Astrocyte of the cerebellum (primary cell): ENCODE measurements at regions not wholly inside any gene's neighbourhood (a gene's known extent, or its start where the extent isn't known, plus 50 kb on each side); places are given as distances from the start of the nearest gene placed in this dataset.

ENCODE experiments used
- DNase-seq: peaks from one replicate; pipeline ENCODE4 v3.0.0-alpha.2; 2011; ENCODE audit warnings: low read depth
- H3K4me3 ChIP-seq: 2 replicates; pipeline ENCODE4 v1.5.1; 2011; ENCODE audit warnings: mild to moderate bottlenecking, low read depth, low read length, moderate library complexity
- CTCF ChIP-seq: IDR thresholded peaks from 2 replicates; pipeline ENCODE4 v1.5.1; 2012; ENCODE audit warnings: low read length, low read depth, moderate library complexity, mild to moderate bottlenecking; ENCODE audit errors: missing control alignments
- in situ Hi-C: cut with HindIII; loops from 2 replicates; pipeline ENCODE4 v1.10.0; 2017; ENCODE audit warnings: low sequenced_read_pairs

GRCh38 chr11:44457862-44458261, 107.6 kb upstream of the CD82 start:
- in situ Hi-C loops = no loop called here
- H3K4me3 ChIP-seq = no peak overlapping the region
- no peak for DNase-seq
- TF ChIP-seq CTCF = no peak

- in situ Hi-C loops = no loop called here
- H3K4me3 ChIP-seq = no peak overlapping the region
- TF ChIP-seq CTCF = no peak
- DNase-seq = no peak
These were observed 101.7 kb upstream of the CD82 start for GRCh38 chr11:44463751-44464150.

- no peak for TF ChIP-seq CTCF
- no peak for DNase-seq
- H3K4me3 ChIP-seq = no peak overlapping the region
- in situ Hi-C loops = no loop called here
These were observed 100.7 kb upstream of the CD82 start for GRCh38 chr11:44464741-44465140.

- H3K4me3 ChIP-seq = no peak overlapping the region
- no peak for TF ChIP-seq CTCF
- DNase-seq = no peak
- in situ Hi-C loops = no loop called here
These were observed 98.8 kb upstream of the CD82 start for GRCh38 chr11:44466531-44467205.

GRCh38 chr11:44467413-44467812, 98.0 kb upstream of the CD82 start:
- no peak overlapping the region for H3K4me3 ChIP-seq
- in situ Hi-C loops = no loop called here
- no peak for TF ChIP-seq CTCF
- no peak for DNase-seq

- in situ Hi-C loops = no loop called here
- TF ChIP-seq CTCF = no peak
- H3K4me3 ChIP-seq = no peak overlapping the region
- DNase-seq = no peak
These were observed 97.5 kb upstream of the CD82 start for GRCh38 chr11:44467931-44468330.
